K562 (cell line): ENCODE measurements at regions not wholly inside any gene's neighbourhood (a gene's known extent, or its start where the extent isn't known, plus 50 kb on each side); places are given as distances from the start of the nearest gene placed in this dataset.

Experiments used
- ZNF551 ChIP-seq: fragments of 250-450 bp; sonication (Bioruptor Pico); IDR thresholded peaks from 2 replicates; pipeline ENCODE4 v1.5.0; 2021; ENCODE audit warnings: mild to moderate bottlenecking, moderate library complexity
- TF ChIP-seq, protein P1 (sequence below), 2 experiments: IDR thresholded peaks; 2 replicates each; pipeline ENCODE4 v1.6.1; 2011; ENCODE audit warnings: borderline replicate concordance in 1 of 2, control low read depth in 1 of 2, low read depth in 1 of 2, low read length in 1 of 2, mild to moderate bottlenecking in 1 of 2, mixed read lengths in 1 of 2, moderate library complexity in 1 of 2; ENCODE audit not compliant: insufficient read depth in 1 of 2, insufficient read length in 1 of 2, poor library complexity in 1 of 2, severe bottlenecking in 1 of 2; ENCODE audit errors: extremely low read depth in 1 of 2

DNA sequence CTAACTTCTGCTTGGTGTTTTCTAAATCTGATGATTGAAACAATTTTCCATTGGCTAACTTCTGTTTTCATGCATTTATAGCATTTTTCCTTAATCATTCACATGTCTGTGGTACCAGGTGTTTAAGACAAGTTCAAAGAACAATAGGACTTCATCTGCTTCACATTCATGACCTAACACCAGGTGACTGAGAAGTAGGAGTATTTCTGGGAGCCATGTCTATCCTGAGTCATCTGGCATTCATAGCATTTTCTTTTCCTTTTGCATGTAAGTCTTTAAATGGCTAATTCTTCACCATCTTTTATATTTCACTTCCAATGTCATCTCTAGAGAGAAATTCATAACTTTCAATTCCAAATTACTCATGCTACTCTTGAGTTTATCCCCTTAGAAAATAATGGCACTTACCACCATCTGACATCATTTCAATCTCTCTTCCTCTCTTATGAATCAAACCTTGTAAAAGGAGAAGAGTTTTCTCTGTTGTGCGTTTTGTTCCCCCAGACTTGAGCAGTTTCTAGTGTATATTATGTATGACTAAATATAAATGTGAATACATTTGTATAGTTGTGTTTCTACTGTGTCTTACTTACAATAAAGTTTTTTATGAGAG lies 1196.1 kb upstream of the CDH9 start:
- no peak for TF ChIP-seq ZNF551 (CRISPR knock-in tag)
- TF ChIP-seq, protein P1, sequence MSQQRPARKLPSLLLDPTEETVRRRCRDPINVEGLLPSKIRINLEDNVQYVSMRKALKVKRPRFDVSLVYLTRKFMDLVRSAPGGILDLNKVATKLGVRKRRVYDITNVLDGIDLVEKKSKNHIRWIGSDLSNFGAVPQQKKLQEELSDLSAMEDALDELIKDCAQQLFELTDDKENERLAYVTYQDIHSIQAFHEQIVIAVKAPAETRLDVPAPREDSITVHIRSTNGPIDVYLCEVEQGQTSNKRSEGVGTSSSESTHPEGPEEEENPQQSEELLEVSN (IDR thresholded peaks at IDR 0.05; ENCODE audit: borderline replicate concordance in 1 of 2, extremely low read depth in 1 of 2, insufficient read depth in 1 of 2, insufficient read length in 1 of 2, low read depth in 1 of 2, low read length in 1 of 2, poor library complexity in 1 of 2, severe bottlenecking in 1 of 2): no peak
